ENCODE measurements at regions not wholly inside any gene's neighbourhood (a gene's known extent, or its start where the extent isn't known, plus 50 kb on each side); places are given as distances from the start of the nearest gene placed in this dataset.

DNA sequence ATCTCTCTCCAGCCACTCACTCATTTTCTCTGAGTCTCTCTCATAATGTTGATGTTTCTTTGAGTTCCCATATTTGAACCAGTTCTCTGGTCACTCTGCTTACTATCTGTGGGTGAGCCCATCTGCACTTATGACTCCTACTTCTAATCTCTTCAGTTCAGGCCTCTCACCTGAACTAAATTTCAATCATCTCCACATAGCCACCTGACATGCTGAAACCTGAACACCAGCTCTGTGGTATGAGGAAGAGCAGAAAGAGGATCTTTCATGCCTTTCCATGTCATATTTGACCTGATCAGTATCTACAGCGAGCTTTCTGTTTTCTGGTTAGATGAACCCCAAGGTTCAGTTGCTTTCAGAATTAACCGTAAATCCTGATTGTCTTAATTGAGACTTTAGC lies 122.2 kb upstream of the ESX1 start:
- TF ChIP-seq CTCF (IDR thresholded peaks at IDR 0.05; ENCODE audit: poor library complexity, severe bottlenecking) (no peak), TAF1 (IDR thresholded peaks at IDR 0.05; ENCODE audit: low read depth) (no peak), SMC3 (conservative IDR thresholded peaks at IDR 0.05; ENCODE audit: poor library complexity) (no peak), EP300 (conservative IDR thresholded peaks at IDR 0.05; ENCODE audit: poor library complexity, severe bottlenecking) (no peak), POLR2AphosphoS5 (IDR thresholded peaks at IDR 0.05) (no peak), MXI1 (conservative IDR thresholded peaks at IDR 0.05; ENCODE audit: poor library complexity, severe bottlenecking) (no peak), EZH2 (IDR thresholded peaks at IDR 0.05; ENCODE audit: borderline replicate concordance, insufficient read depth, low read length, poor library complexity, severe bottlenecking) (no peak)
- TF ChIP-seq, protein P1, sequence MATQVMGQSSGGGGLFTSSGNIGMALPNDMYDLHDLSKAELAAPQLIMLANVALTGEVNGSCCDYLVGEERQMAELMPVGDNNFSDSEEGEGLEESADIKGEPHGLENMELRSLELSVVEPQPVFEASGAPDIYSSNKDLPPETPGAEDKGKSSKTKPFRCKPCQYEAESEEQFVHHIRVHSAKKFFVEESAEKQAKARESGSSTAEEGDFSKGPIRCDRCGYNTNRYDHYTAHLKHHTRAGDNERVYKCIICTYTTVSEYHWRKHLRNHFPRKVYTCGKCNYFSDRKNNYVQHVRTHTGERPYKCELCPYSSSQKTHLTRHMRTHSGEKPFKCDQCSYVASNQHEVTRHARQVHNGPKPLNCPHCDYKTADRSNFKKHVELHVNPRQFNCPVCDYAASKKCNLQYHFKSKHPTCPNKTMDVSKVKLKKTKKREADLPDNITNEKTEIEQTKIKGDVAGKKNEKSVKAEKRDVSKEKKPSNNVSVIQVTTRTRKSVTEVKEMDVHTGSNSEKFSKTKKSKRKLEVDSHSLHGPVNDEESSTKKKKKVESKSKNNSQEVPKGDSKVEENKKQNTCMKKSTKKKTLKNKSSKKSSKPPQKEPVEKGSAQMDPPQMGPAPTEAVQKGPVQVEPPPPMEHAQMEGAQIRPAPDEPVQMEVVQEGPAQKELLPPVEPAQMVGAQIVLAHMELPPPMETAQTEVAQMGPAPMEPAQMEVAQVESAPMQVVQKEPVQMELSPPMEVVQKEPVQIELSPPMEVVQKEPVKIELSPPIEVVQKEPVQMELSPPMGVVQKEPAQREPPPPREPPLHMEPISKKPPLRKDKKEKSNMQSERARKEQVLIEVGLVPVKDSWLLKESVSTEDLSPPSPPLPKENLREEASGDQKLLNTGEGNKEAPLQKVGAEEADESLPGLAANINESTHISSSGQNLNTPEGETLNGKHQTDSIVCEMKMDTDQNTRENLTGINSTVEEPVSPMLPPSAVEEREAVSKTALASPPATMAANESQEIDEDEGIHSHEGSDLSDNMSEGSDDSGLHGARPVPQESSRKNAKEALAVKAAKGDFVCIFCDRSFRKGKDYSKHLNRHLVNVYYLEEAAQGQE (IDR thresholded peaks at IDR 0.05; ENCODE audit: borderline replicate concordance): no peak
